GM23248 (cell line): ENCODE measurements at regions not wholly inside any gene's neighbourhood (a gene's known extent, or its start where the extent isn't known, plus 50 kb on each side); places are given as distances from the start of the nearest gene placed in this dataset.

ENCODE experiments used
- DNase-seq: peaks from one replicate; pipeline ENCODE4 v3.0.0-alpha.2; 2015
- H2AFZ ChIP-seq: fragments of 200-600 bp; sonication (generic); 2 replicates; pipeline ENCODE4 v1.6.1; 2016; ENCODE audit warnings: antibody characterized with exemption
- H3F3A ChIP-seq: fragments of 200-600 bp; sonication (generic); 2 replicates; pipeline ENCODE4 v1.6.1; 2016; ENCODE audit warnings: mild to moderate bottlenecking, antibody characterized with exemption, mixed run types; ENCODE audit not compliant: insufficient read depth
- H3K27ac ChIP-seq: fragments of 200-600 bp; sonication (generic); 2 replicates; pipeline ENCODE4 v1.5.1; 2016; ENCODE audit warnings: mild to moderate bottlenecking
- H3K27me3 ChIP-seq: fragments of 200-600 bp; sonication (generic); replicated peaks from 2 replicates; pipeline ENCODE4 v1.6.1; 2016; ENCODE audit warnings: mild to moderate bottlenecking; ENCODE audit not compliant: insufficient read depth
- H3K36me3 ChIP-seq: fragments of 200-600 bp; sonication (generic); 2 replicates; pipeline ENCODE4 v1.6.1; 2016; ENCODE audit warnings: low read depth, mild to moderate bottlenecking
- H3K4me1 ChIP-seq: fragments of 200-600 bp; sonication (generic); 2 replicates; pipeline ENCODE4 v1.6.1; 2016; ENCODE audit warnings: mild to moderate bottlenecking; ENCODE audit not compliant: insufficient read depth
- H3K4me2 ChIP-seq: fragments of 200-600 bp; sonication (generic); one replicate; pipeline ENCODE4 v1.6.1; 2016; ENCODE audit warnings: mild to moderate bottlenecking; ENCODE audit not compliant: unreplicated experiment
- H3K4me3 ChIP-seq: fragments of 200-600 bp; sonication (generic); 2 replicates; pipeline ENCODE4 v1.5.1; 2016; ENCODE audit warnings: mild to moderate bottlenecking
- H3K79me2 ChIP-seq: fragments of 200-600 bp; sonication (generic); 2 replicates; pipeline ENCODE4 v1.6.1; 2016; ENCODE audit warnings: mild to moderate bottlenecking; ENCODE audit not compliant: insufficient read depth
- H3K9ac ChIP-seq: fragments of 200-600 bp; sonication (generic); 2 replicates; pipeline ENCODE4 v1.6.1; 2016; ENCODE audit warnings: mild to moderate bottlenecking
- H3K9me2 ChIP-seq: fragments of 200-600 bp; sonication (generic); 2 replicates; pipeline ENCODE4 v1.6.1; 2016; ENCODE audit warnings: mixed run types, mild to moderate bottlenecking, moderate library complexity; ENCODE audit not compliant: insufficient read depth
- H3K9me3 ChIP-seq: fragments of 200-600 bp; sonication (generic); one replicate; pipeline ENCODE4 v1.6.1; 2017; ENCODE audit warnings: low read depth
- H4K20me1 ChIP-seq: fragments of 200-600 bp; sonication (generic); 2 replicates; pipeline ENCODE4 v1.6.0; 2016; ENCODE audit not compliant: insufficient read depth
- EZH2 ChIP-seq: fragments of 200-600 bp; sonication (generic); IDR thresholded peaks from 2 replicates; pipeline ENCODE4 v1.6.1; 2018; ENCODE audit warnings: antibody characterized with exemption, mild to moderate bottlenecking; ENCODE audit not compliant: insufficient read depth, poor library complexity, severe bottlenecking
- EZH2phosphoT487 ChIP-seq: fragments of 200-600 bp; sonication (generic); IDR thresholded peaks from 2 replicates; pipeline ENCODE4 v1.6.1; 2018; ENCODE audit warnings: antibody characterized with exemption, moderate library complexity, mild to moderate bottlenecking, low read depth; ENCODE audit not compliant: insufficient read depth
- WGBS, 2 experiments: methylation state at CpG; one replicate each; pipeline ENCODE4 v1.1.6; 2015 to 2017; ENCODE audit warnings: low lambda C conversion rate in 2 of 2, low coverage in 1 of 2; ENCODE audit errors: missing lambda C conversion rate in 2 of 2; 5-methylcytosine and 5-hydroxymethylcytosine counted together
- in situ Hi-C: fragments of 300-500 bp; cut with MboI; formaldehyde crosslinking; loops from 2 replicates; pipeline ENCODE4 v1.15.0; 2020

DNA sequence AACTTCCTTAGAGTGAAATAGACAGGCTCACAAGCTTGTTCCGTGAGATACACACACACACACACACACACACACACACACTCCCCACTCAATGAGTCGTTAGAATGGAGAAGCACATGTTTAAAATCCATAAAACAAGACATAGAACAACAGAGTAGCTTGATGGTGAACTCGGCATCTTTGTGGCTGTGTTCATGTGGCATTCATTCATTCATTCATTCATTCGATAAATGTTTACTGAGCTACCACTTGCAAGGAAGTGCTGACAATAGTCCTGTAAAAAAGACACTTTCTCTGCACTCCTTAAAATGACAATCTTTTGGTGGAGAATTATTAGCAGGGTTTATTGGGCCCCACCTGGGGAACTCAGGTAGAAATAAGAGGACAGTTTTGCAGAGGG is 242.0 kb downstream of the FOXA2 start:
- Histone ChIP-seq H3K4me2 (no peak overlapping the region), H3K9me2 (no peaks in the 10 kb centered on the region), H3K27me3 (peaks cover 17% of the 10 kb centered on the region; the same call in 1 of the 2 replicates), H2AFZ (no peak overlapping the region), H3F3A (no peaks in the 10 kb centered on the region), H3K9ac (no peak overlapping the region), H3K27ac (no peak overlapping the region), H3K9me3 (no peaks in the 10 kb centered on the region), H3K4me3 (no peak overlapping the region), H3K79me2 (no peaks in the 10 kb centered on the region), H3K4me1 (no peaks in the 10 kb centered on the region), H4K20me1 (no peaks in the 10 kb centered on the region), H3K36me3 (no peaks in the 10 kb centered on the region)
- no peak for TF ChIP-seq EZH2phosphoT487
- TF ChIP-seq EZH2: no peak
- DNase-seq: no peak
- WGBS, 2 experiments: 43 to 45% methylated on average over 4 of the region's 4 CpGs
- in situ Hi-C loops: loop anchor here (25.0 kb wide), 2 partner anchors 620 to 995 kb away; no protein-coding TSS in a partner anchor

DNA sequence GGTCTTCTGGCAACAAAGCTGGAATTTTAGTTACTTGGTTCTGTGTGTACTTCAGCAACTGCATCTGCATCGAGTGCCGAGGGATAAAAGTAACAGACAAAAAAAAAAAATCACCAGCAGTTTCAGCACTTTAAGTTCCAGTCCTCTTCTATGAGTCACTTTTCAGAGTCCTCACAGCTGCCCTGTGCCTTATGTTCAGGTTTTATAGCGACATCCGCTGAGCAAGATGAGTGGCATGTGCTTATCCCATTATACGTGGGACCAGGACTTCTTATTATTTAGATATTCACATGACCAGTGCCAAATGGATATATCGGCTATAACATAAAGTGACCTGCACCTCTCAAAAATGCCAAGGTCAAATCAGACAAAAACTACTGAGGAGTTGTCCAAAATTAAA is 242.9 kb downstream of the FOXA2 start:
- Histone ChIP-seq H3F3A (no peaks in the 10 kb centered on the region), H3K36me3 (no peaks in the 10 kb centered on the region), H2AFZ (no peak overlapping the region), H3K4me1 (no peaks in the 10 kb centered on the region), H3K79me2 (no peaks in the 10 kb centered on the region), H3K9ac (no peak overlapping the region), H3K27ac (no peak overlapping the region), H4K20me1 (no peaks in the 10 kb centered on the region), H3K27me3 (peaks cover 12% of the 10 kb centered on the region; the same call in 1 of the 2 replicates), H3K9me2 (no peaks in the 10 kb centered on the region), H3K9me3 (no peaks in the 10 kb centered on the region), H3K4me3 (no peak overlapping the region), H3K4me2 (no peak overlapping the region)
- DNase-seq: no peak
- WGBS, 2 experiments: 41 to 53% methylated on average over 6 of the region's 6 CpGs
- TF ChIP-seq EZH2phosphoT487 (no peak), EZH2 (no peak)
- in situ Hi-C loops: loop anchor here (25.0 kb wide), 2 partner anchors 621 to 996 kb away; no protein-coding TSS in a partner anchor

- TF ChIP-seq EZH2phosphoT487 (no peak), EZH2 (no peak)
- no peaks in the 10 kb centered on the region for H4K20me1 ChIP-seq
- no peak overlapping the region for H3K4me3 ChIP-seq
- no peak overlapping the region for H3K9ac ChIP-seq
- peaks cover 11% of the 10 kb centered on the region; the same call in 1 of the 2 replicates for H3K27me3 ChIP-seq
- in situ Hi-C loops: loop anchor here (10.0 to 25.0 kb wide), 3 partner anchors 345 to 997 kb away; no protein-coding TSS in a partner anchor
- no peaks in the 10 kb centered on the region for H3K9me3 ChIP-seq
- no peak overlapping the region for H3K4me2 ChIP-seq
- no peaks in the 10 kb centered on the region for H3K36me3 ChIP-seq
- no peaks in the 10 kb centered on the region for H3K9me2 ChIP-seq
- H2AFZ ChIP-seq: no peak overlapping the region
- H3F3A ChIP-seq: no peaks in the 10 kb centered on the region
- no peak for DNase-seq
- 38 to 39% methylated on average over 5 of the region's 5 CpGs for WGBS, 2 experiments
- H3K79me2 ChIP-seq: no peaks in the 10 kb centered on the region
- H3K4me1 ChIP-seq: no peaks in the 10 kb centered on the region
- H3K27ac ChIP-seq: no peak overlapping the region
Measured at GRCh38 chr20:22339946-22340345, 244.4 kb downstream of the FOXA2 start.

DNA sequence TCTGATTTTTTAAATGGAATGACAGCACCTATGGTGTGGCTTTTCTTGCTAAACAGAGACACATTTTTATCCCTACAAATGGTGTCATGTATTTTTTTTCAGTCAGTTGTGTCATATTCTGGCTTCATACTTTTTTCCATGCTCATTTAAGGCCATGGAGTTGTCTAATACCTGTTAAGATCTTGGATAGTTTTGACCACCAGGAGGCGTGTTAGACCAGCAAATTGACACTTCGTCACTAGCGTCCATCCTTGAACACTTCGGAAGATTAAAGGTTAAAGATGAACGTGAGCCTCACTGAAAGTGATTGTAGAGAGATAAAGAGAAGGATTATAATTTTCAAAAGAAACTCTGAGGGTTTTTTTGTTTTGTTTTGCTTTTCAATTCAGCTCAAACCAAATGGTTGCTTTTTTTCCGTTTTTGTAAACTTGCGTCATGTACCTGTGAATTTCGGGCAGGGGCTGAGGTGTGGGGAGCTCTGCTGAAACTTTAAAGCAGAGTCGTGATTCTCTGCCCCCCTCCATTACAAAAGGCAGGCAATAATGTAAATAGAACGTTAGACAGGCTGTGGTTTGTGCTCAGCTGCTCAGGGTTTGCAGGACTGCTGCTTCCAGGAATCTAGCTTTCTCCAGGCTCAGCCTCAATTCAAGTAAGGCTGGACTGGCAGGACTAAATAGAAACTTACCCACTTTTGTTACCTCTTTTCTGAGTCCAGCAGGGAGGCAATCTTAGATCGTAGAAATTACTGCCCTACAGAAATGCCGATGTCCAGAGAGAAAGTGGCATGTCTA is 245.1 kb downstream of the FOXA2 start:
- peak; percentile 73 for DNase-seq
- 36 to 37% methylated on average over 12 of the region's 12 CpGs for WGBS, 2 experiments
- no peak overlapping the region for H3K27ac ChIP-seq
- no peak overlapping the region for H3K9ac ChIP-seq
- no peaks in the 10 kb centered on the region for H4K20me1 ChIP-seq
- H3K4me1 ChIP-seq: no peaks in the 10 kb centered on the region
- no peaks in the 10 kb centered on the region for H3K9me2 ChIP-seq
- H3K4me3 ChIP-seq: no peak overlapping the region
- TF ChIP-seq EZH2 (no peak), EZH2phosphoT487 (no peak)
- H2AFZ ChIP-seq: no peak overlapping the region
- peaks cover 11% of the 10 kb centered on the region; the same call in 1 of the 2 replicates for H3K27me3 ChIP-seq
- no peaks in the 10 kb centered on the region for H3F3A ChIP-seq
- no peaks in the 10 kb centered on the region for H3K9me3 ChIP-seq
- no peak overlapping the region for H3K4me2 ChIP-seq
- no peaks in the 10 kb centered on the region for H3K79me2 ChIP-seq
- in situ Hi-C loops: loop anchor here (10.0 to 25.0 kb wide), 3 partner anchors 346 to 998 kb away; no protein-coding TSS in a partner anchor
- H3K36me3 ChIP-seq: no peaks in the 10 kb centered on the region
